ENCODE measurements at regions not wholly inside any gene's neighbourhood (a gene's known extent, or its start where the extent isn't known, plus 50 kb on each side); places are given as distances from the start of the nearest gene placed in this dataset.

DNA sequence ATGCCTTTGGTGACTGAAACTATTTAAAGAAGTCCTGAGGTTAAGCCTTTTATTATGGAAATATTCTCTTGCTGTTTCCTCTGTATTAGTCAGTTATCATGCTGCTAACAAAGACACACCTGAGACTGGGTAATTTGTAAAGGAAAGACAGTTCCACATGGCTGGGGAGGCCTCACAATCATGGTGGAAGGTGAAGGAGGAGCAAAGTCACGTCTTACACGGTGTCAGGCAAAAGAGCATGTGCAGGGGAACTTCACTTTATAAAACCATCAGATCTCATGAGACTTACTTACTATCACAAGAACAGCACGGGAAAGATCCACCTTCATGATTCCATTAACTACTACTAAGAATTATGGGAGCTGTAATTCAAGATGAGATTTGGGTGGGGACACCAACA, 121.2 kb upstream of the GPR26 start:
- dilution Hi-C loops (cut with MboI; ENCODE audit: extremely low pct_ligation_motif_present, low sequenced_read_pairs), result no loop called here
- Histone ChIP-seq H3K4me1 (ENCODE audit: control insufficient read depth, extremely low read depth, insufficient read depth, low read length) (no peaks in the 10 kb centered on the region), H3K4me2 (ENCODE audit: control insufficient read depth, extremely low read depth, insufficient read depth, low read depth, low read length) (no peak overlapping the region), H3K27me3 (ENCODE audit: control insufficient read depth, extremely low read depth, insufficient read depth, low read length) (no peaks in the 10 kb centered on the region), H3K79me2 (ENCODE audit: control insufficient read depth, insufficient read depth, low read length) (no peaks in the 10 kb centered on the region), H4K20me1 (ENCODE audit: control insufficient read depth, extremely low read depth, insufficient read depth, low read length) (no peaks in the 10 kb centered on the region), H3K9ac (ENCODE audit: control insufficient read depth, extremely low read depth, insufficient read depth, low read length) (no peak overlapping the region), H2AFZ (ENCODE audit: control insufficient read depth, low read length) (no peak overlapping the region), H3K9me1 (ENCODE audit: control insufficient read depth, extremely low read depth, insufficient read depth, low read length) (no peaks in the 10 kb centered on the region), H3K9me3 (ENCODE audit: control insufficient read depth, low read depth, low read length) (no peaks in the 10 kb centered on the region), H3K36me3 (ENCODE audit: control insufficient read depth in 2 of 2, extremely low read depth in 1 of 2, insufficient read depth in 2 of 2, low read length in 2 of 2) (no peaks in the 10 kb centered on the region), H3K27ac (ENCODE audit: control insufficient read depth, insufficient read depth, low read length) (no peak overlapping the region), H3K4me3 (ENCODE audit: control insufficient read depth in 2 of 3, extremely low read depth in 1 of 3, insufficient read depth in 2 of 3, low read depth in 1 of 3, low read length in 3 of 3) (no peak overlapping the region)
- DNase-seq (ENCODE audit: low read depth, low spot score) (no peak), FAIRE-seq (no peak)
- TF ChIP-seq, protein P1, sequence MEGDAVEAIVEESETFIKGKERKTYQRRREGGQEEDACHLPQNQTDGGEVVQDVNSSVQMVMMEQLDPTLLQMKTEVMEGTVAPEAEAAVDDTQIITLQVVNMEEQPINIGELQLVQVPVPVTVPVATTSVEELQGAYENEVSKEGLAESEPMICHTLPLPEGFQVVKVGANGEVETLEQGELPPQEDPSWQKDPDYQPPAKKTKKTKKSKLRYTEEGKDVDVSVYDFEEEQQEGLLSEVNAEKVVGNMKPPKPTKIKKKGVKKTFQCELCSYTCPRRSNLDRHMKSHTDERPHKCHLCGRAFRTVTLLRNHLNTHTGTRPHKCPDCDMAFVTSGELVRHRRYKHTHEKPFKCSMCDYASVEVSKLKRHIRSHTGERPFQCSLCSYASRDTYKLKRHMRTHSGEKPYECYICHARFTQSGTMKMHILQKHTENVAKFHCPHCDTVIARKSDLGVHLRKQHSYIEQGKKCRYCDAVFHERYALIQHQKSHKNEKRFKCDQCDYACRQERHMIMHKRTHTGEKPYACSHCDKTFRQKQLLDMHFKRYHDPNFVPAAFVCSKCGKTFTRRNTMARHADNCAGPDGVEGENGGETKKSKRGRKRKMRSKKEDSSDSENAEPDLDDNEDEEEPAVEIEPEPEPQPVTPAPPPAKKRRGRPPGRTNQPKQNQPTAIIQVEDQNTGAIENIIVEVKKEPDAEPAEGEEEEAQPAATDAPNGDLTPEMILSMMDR (optimal IDR thresholded peaks at IDR 0.05 in 1 of 3, IDR thresholded peaks at IDR 0.05 in 1 of 3, conservative IDR thresholded peaks at IDR 0.05 in 1 of 3; ENCODE audit: extremely low read depth in 1 of 3, insufficient read depth in 2 of 3, low read length in 3 of 3), result no peak
- TF ChIP-seq EZH2 (IDR thresholded peaks at IDR 0.05; ENCODE audit: low read length), result no peak

DNA sequence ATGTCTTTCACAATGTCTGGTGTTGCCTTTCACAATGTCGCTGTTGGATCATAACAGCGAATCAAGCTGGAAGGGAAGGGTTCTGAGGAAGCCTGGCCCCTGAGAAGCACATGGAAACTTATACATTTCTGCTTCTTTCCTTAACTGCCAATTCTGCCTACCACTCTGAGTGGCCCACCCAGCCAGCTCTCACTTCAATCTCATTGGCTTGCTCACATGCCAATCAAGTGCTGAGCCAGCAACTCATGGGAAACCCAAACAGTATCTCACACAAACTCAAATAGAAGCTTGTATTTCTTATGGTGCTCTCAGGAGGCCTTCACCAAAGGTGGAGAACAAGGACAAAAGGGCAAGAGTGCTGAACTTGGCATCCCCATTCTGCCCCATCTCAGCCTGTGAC, 117.4 kb upstream of the GPR26 start:
- TF ChIP-seq, protein P1 (optimal IDR thresholded peaks at IDR 0.05 in 1 of 3, IDR thresholded peaks at IDR 0.05 in 1 of 3, conservative IDR thresholded peaks at IDR 0.05 in 1 of 3; ENCODE audit: extremely low read depth in 1 of 3, insufficient read depth in 2 of 3, low read length in 3 of 3), result no peak
- Histone ChIP-seq H3K4me1 (ENCODE audit: control insufficient read depth, extremely low read depth, insufficient read depth, low read length) (no peaks in the 10 kb centered on the region), H3K9me1 (ENCODE audit: control insufficient read depth, extremely low read depth, insufficient read depth, low read length) (no peaks in the 10 kb centered on the region), H3K4me2 (ENCODE audit: control insufficient read depth, extremely low read depth, insufficient read depth, low read depth, low read length) (no peak overlapping the region), H4K20me1 (ENCODE audit: control insufficient read depth, extremely low read depth, insufficient read depth, low read length) (no peaks in the 10 kb centered on the region), H3K79me2 (ENCODE audit: control insufficient read depth, insufficient read depth, low read length) (no peaks in the 10 kb centered on the region), H3K36me3 (ENCODE audit: control insufficient read depth in 2 of 2, extremely low read depth in 1 of 2, insufficient read depth in 2 of 2, low read length in 2 of 2) (no peaks in the 10 kb centered on the region), H3K4me3 (ENCODE audit: control insufficient read depth in 2 of 3, extremely low read depth in 1 of 3, insufficient read depth in 2 of 3, low read depth in 1 of 3, low read length in 3 of 3) (no peak overlapping the region), H3K27ac (ENCODE audit: control insufficient read depth, insufficient read depth, low read length) (no peak overlapping the region), H3K27me3 (ENCODE audit: control insufficient read depth, extremely low read depth, insufficient read depth, low read length) (peaks cover 3% of the 10 kb centered on the region), H2AFZ (ENCODE audit: control insufficient read depth, low read length) (no peak overlapping the region), H3K9ac (ENCODE audit: control insufficient read depth, extremely low read depth, insufficient read depth, low read length) (no peak overlapping the region), H3K9me3 (ENCODE audit: control insufficient read depth, low read depth, low read length) (no peaks in the 10 kb centered on the region)
- dilution Hi-C loops (cut with MboI; ENCODE audit: extremely low pct_ligation_motif_present, low sequenced_read_pairs), result no loop called here
- FAIRE-seq (no peak), DNase-seq (ENCODE audit: low read depth, low spot score) (no peak)
